ENCODE measurements at regions not wholly inside any gene's neighbourhood (a gene's known extent, or its start where the extent isn't known, plus 50 kb on each side); places are given as distances from the start of the nearest gene placed in this dataset.

GRCh38 chr12:107560165-107560898 lies 125.3 kb upstream of the PWP1 start:
- H3K4me2 ChIP-seq (ENCODE audit: low read length, poor library complexity, severe bottlenecking), result no peak overlapping the region
- no peak overlapping the region for H3K4me3 ChIP-seq (ENCODE audit: insufficient read depth in 1 of 2, low read depth in 1 of 2, low read length in 2 of 2)
- H3K23ac ChIP-seq (ENCODE audit: low read length in 2 of 2), result no peak overlapping the region
- no peak overlapping the region for H2BK15ac ChIP-seq (ENCODE audit: low read depth, poor library complexity, severe bottlenecking)
- no peak overlapping the region for H3K4ac ChIP-seq (ENCODE audit: low read depth in 1 of 2, low read length in 2 of 2)
- no peak overlapping the region for H4K8ac ChIP-seq (ENCODE audit: low read length)
- H3K79me1 ChIP-seq (replicated peaks; ENCODE audit: low read length, poor library complexity, severe bottlenecking), result no peaks in the 10 kb centered on the region
- no peak overlapping the region for H3K18ac ChIP-seq (ENCODE audit: low read depth in 1 of 2, low read length in 2 of 2)
- H2AFZ ChIP-seq (ENCODE audit: low read depth, low read length), result no peak overlapping the region
- H2BK120ac ChIP-seq (ENCODE audit: low read depth, low read length), result no peak overlapping the region
- no peak overlapping the region for H2BK5ac ChIP-seq (ENCODE audit: low read depth, low read length, poor library complexity, severe bottlenecking)
- H4K91ac ChIP-seq (ENCODE audit: low read length), result no peak overlapping the region
- no peak overlapping the region for H3K9ac ChIP-seq (ENCODE audit: low read length)
- H3K14ac ChIP-seq (ENCODE audit: low read length in 2 of 2), result no peak overlapping the region
- H3K36me3 ChIP-seq (ENCODE audit: control insufficient read depth in 1 of 2, insufficient read depth in 2 of 2, low read depth in 1 of 2, low read length in 2 of 2), result no peaks in the 10 kb centered on the region
- WGBS, result 86% methylated on average over 7 of the region's 7 CpGs
- H2AK5ac ChIP-seq (ENCODE audit: low read length, severe bottlenecking), result no peak overlapping the region
- H3K27me3 ChIP-seq (ENCODE audit: control insufficient read depth in 1 of 2, insufficient read depth in 1 of 2, low read length in 2 of 2), result no peaks in the 10 kb centered on the region
- H3K27ac ChIP-seq (ENCODE audit: low read length, poor library complexity, severe bottlenecking), result no peak overlapping the region
- no peak overlapping the region for H2BK12ac ChIP-seq (ENCODE audit: low read length in 2 of 2)
- H3K4me1 ChIP-seq (ENCODE audit: control insufficient read depth, insufficient read depth, low read depth, low read length), result no peaks in the 10 kb centered on the region
- H3K9me3 ChIP-seq (ENCODE audit: control insufficient read depth, low read length), result no peaks in the 10 kb centered on the region
- no peak for DNase-seq

GRCh38 chr12:107560899-107561285 lies 124.7 kb upstream of the PWP1 start:
- no peak overlapping the region for H2BK12ac ChIP-seq (ENCODE audit: low read length in 2 of 2)
- no peak overlapping the region for H3K27ac ChIP-seq (ENCODE audit: low read length, poor library complexity, severe bottlenecking)
- no peak overlapping the region for H4K8ac ChIP-seq (ENCODE audit: low read length)
- no peak for DNase-seq
- no peak overlapping the region for H3K9ac ChIP-seq (ENCODE audit: low read length)
- no peak overlapping the region for H3K4ac ChIP-seq (ENCODE audit: low read depth in 1 of 2, low read length in 2 of 2)
- no peak overlapping the region for H2BK5ac ChIP-seq (ENCODE audit: low read depth, low read length, poor library complexity, severe bottlenecking)
- no peaks in the 10 kb centered on the region for H3K9me3 ChIP-seq (ENCODE audit: control insufficient read depth, low read length)
- H3K14ac ChIP-seq (ENCODE audit: low read length in 2 of 2), result no peak overlapping the region
- no peaks in the 10 kb centered on the region for H3K36me3 ChIP-seq (ENCODE audit: control insufficient read depth in 1 of 2, insufficient read depth in 2 of 2, low read depth in 1 of 2, low read length in 2 of 2)
- H3K4me3 ChIP-seq (ENCODE audit: insufficient read depth in 1 of 2, low read depth in 1 of 2, low read length in 2 of 2), result no peak overlapping the region
- H3K4me2 ChIP-seq (ENCODE audit: low read length, poor library complexity, severe bottlenecking), result no peak overlapping the region
- no peak overlapping the region for H2AFZ ChIP-seq (ENCODE audit: low read depth, low read length)
- H3K4me1 ChIP-seq (ENCODE audit: control insufficient read depth, insufficient read depth, low read depth, low read length), result no peaks in the 10 kb centered on the region
- no peak overlapping the region for H2BK120ac ChIP-seq (ENCODE audit: low read depth, low read length)
- no peak overlapping the region for H2BK15ac ChIP-seq (ENCODE audit: low read depth, poor library complexity, severe bottlenecking)
- no peaks in the 10 kb centered on the region for H3K79me1 ChIP-seq (replicated peaks; ENCODE audit: low read length, poor library complexity, severe bottlenecking)
- no peaks in the 10 kb centered on the region for H3K27me3 ChIP-seq (ENCODE audit: control insufficient read depth in 1 of 2, insufficient read depth in 1 of 2, low read length in 2 of 2)
- no peak overlapping the region for H2AK5ac ChIP-seq (ENCODE audit: low read length, severe bottlenecking)
- H3K18ac ChIP-seq (ENCODE audit: low read depth in 1 of 2, low read length in 2 of 2), result no peak overlapping the region
- no peak overlapping the region for H3K23ac ChIP-seq (ENCODE audit: low read length in 2 of 2)
- H4K91ac ChIP-seq (ENCODE audit: low read length), result no peak overlapping the region
- 84% methylated on average over 2 of the region's 4 CpGs for WGBS

- Histone ChIP-seq H3K4me1 (ENCODE audit: control insufficient read depth, insufficient read depth, low read depth, low read length) (no peaks in the 10 kb centered on the region), H3K9ac (ENCODE audit: low read length) (no peak overlapping the region), H3K14ac (ENCODE audit: low read length in 2 of 2) (no peak overlapping the region), H2AK5ac (ENCODE audit: low read length, severe bottlenecking) (no peak overlapping the region), H3K18ac (ENCODE audit: low read depth in 1 of 2, low read length in 2 of 2) (no peak overlapping the region), H4K8ac (ENCODE audit: low read length) (no peak overlapping the region), H2BK120ac (ENCODE audit: low read depth, low read length) (no peak overlapping the region), H3K36me3 (ENCODE audit: control insufficient read depth in 1 of 2, insufficient read depth in 2 of 2, low read depth in 1 of 2, low read length in 2 of 2) (no peaks in the 10 kb centered on the region), H3K9me3 (ENCODE audit: control insufficient read depth, low read length) (no peaks in the 10 kb centered on the region), H3K4me2 (ENCODE audit: low read length, poor library complexity, severe bottlenecking) (no peak overlapping the region), H2BK5ac (ENCODE audit: low read depth, low read length, poor library complexity, severe bottlenecking) (no peak overlapping the region), H3K23ac (ENCODE audit: low read length in 2 of 2) (no peak overlapping the region), H3K79me1 (replicated peaks; ENCODE audit: low read length, poor library complexity, severe bottlenecking) (no peaks in the 10 kb centered on the region), H2AFZ (ENCODE audit: low read depth, low read length) (no peak overlapping the region), H2BK15ac (ENCODE audit: low read depth, poor library complexity, severe bottlenecking) (no peak overlapping the region), H3K27me3 (ENCODE audit: control insufficient read depth in 1 of 2, insufficient read depth in 1 of 2, low read length in 2 of 2) (no peaks in the 10 kb centered on the region), H3K4ac (ENCODE audit: low read depth in 1 of 2, low read length in 2 of 2) (no peak overlapping the region), H3K27ac (ENCODE audit: low read length, poor library complexity, severe bottlenecking) (no peak overlapping the region), H4K91ac (ENCODE audit: low read length) (no peak overlapping the region), H2BK12ac (ENCODE audit: low read length in 2 of 2) (no peak overlapping the region), H3K4me3 (ENCODE audit: insufficient read depth in 1 of 2, low read depth in 1 of 2, low read length in 2 of 2) (no peak overlapping the region)
- no peak for DNase-seq
- 15% methylated on average over 2 of the region's 3 CpGs for WGBS
Observed at GRCh38 chr12:107564946-107565345, 120.7 kb upstream of the PWP1 start.

- DNase-seq, result no peak
- H3K27me3 ChIP-seq (ENCODE audit: control insufficient read depth in 1 of 2, insufficient read depth in 1 of 2, low read length in 2 of 2), result no peaks in the 10 kb centered on the region
- H3K23ac ChIP-seq (ENCODE audit: low read length in 2 of 2), result no peak overlapping the region
- H2BK5ac ChIP-seq (ENCODE audit: low read depth, low read length, poor library complexity, severe bottlenecking), result no peak overlapping the region
- no peak overlapping the region for H3K4me2 ChIP-seq (ENCODE audit: low read length, poor library complexity, severe bottlenecking)
- no peak overlapping the region for H4K91ac ChIP-seq (ENCODE audit: low read length)
- H3K9ac ChIP-seq (ENCODE audit: low read length), result no peak overlapping the region
- H3K4me3 ChIP-seq (ENCODE audit: insufficient read depth in 1 of 2, low read depth in 1 of 2, low read length in 2 of 2), result no peak overlapping the region
- H3K4ac ChIP-seq (ENCODE audit: low read depth in 1 of 2, low read length in 2 of 2), result no peak overlapping the region
- no peaks in the 10 kb centered on the region for H3K9me3 ChIP-seq (ENCODE audit: control insufficient read depth, low read length)
- WGBS, result 62% methylated on average over 5 of the region's 5 CpGs
- no peak overlapping the region for H3K18ac ChIP-seq (ENCODE audit: low read depth in 1 of 2, low read length in 2 of 2)
- H2AFZ ChIP-seq (ENCODE audit: low read depth, low read length), result no peak overlapping the region
- peaks cover under 1% of the 10 kb centered on the region for H3K4me1 ChIP-seq (ENCODE audit: control insufficient read depth, insufficient read depth, low read depth, low read length)
- H4K8ac ChIP-seq (ENCODE audit: low read length), result no peak overlapping the region
- H3K14ac ChIP-seq (ENCODE audit: low read length in 2 of 2), result no peak overlapping the region
- no peak overlapping the region for H2BK15ac ChIP-seq (ENCODE audit: low read depth, poor library complexity, severe bottlenecking)
- no peak overlapping the region for H2BK12ac ChIP-seq (ENCODE audit: low read length in 2 of 2)
- no peaks in the 10 kb centered on the region for H3K79me1 ChIP-seq (replicated peaks; ENCODE audit: low read length, poor library complexity, severe bottlenecking)
- H2AK5ac ChIP-seq (ENCODE audit: low read length, severe bottlenecking), result no peak overlapping the region
- H3K36me3 ChIP-seq (ENCODE audit: control insufficient read depth in 1 of 2, insufficient read depth in 2 of 2, low read depth in 1 of 2, low read length in 2 of 2), result no peaks in the 10 kb centered on the region
- H3K27ac ChIP-seq (ENCODE audit: low read length, poor library complexity, severe bottlenecking), result no peak overlapping the region
- no peak overlapping the region for H2BK120ac ChIP-seq (ENCODE audit: low read depth, low read length)
Observed at GRCh38 chr12:107565551-107565950, 120.0 kb upstream of the PWP1 start.

All from mesenchymal stem cell (in vitro differentiated cells and primary cell).